Gastrocnemius medialis (tissue), 4 donors: ENCODE measurements at regions not wholly inside any gene's neighbourhood (a gene's known extent, or its start where the extent isn't known, plus 50 kb on each side); places are given as distances from the start of the nearest gene placed in this dataset.

Experiments used
- ATAC-seq, 2 donors: fragments of 150-250 bp; one replicate each; pipeline ENCODE4 v1.9.1; 2016
- DNase-seq, 2 donors: peaks; one replicate each; pipeline ENCODE4 v3.0.0-alpha.2; 2019
- H3K27ac ChIP-seq, 4 donors: fragments of 200-600 bp; sonication (generic); 1 replicate in 1 of 4; 2 replicates in 3 of 4; pipeline ENCODE4 v1.5.1; 2016 to 2018; ENCODE audit warnings: mild to moderate bottlenecking in 2 of 4, moderate library complexity in 1 of 4
- H3K27me3 ChIP-seq, 3 donors: fragments of 200-600 bp; sonication (generic) in 2 of 3; 1 replicate in 1 of 3; 2 replicates in 2 of 3; pipeline versions ENCODE4 v1.5.1 to v1.6.0; 2016 to 2019; ENCODE audit warnings: mild to moderate bottlenecking in 1 of 3, moderate library complexity in 1 of 3
- H3K36me3 ChIP-seq, 2 donors: fragments of 200-600 bp; sonication (generic) in 1 of 2; one replicate each; pipeline ENCODE4 v1.5.1; 2017 to 2018
- H3K4me1 ChIP-seq, 2 donors: fragments of 200-600 bp; sonication (generic) in 1 of 2; one replicate each; pipeline ENCODE4 v1.5.1; 2016 to 2017; ENCODE audit warnings: mild to moderate bottlenecking in 2 of 2
- H3K4me3 ChIP-seq, 4 donors: fragments of 200-600 bp; sonication (generic) in 3 of 4; 1 replicate in 1 of 4; 2 replicates in 3 of 4; pipeline ENCODE4 v1.5.1; 2016 to 2019; ENCODE audit warnings: mild to moderate bottlenecking in 2 of 4
- H3K9me3 ChIP-seq, 3 donors: fragments of 200-600 bp; sonication (generic) in 2 of 3; 1 replicate in 1 of 3; 2 replicates in 2 of 3; pipeline ENCODE4 v1.5.1; 2016 to 2019
- CTCF ChIP-seq, 5 experiments: fragments of 450-650 bp in 3 of 5; fragments of 200-600 bp in 2 of 5; sonication (generic) in 2 of 5; IDR thresholded peaks in 4 of 5; conservative IDR thresholded peaks in 1 of 5; 1 replicate in 4 of 5; 2 replicates in 1 of 5; pipeline ENCODE4 v1.5.1; 2016 to 2019; ENCODE audit warnings: antibody characterized with exemption in 5 of 5, mild to moderate bottlenecking in 3 of 5, moderate library complexity in 3 of 5
- POLR2A ChIP-seq, 2 donors: fragments of 450-650 bp; IDR thresholded peaks; one replicate each; pipeline ENCODE4 v1.6.1; 2017; ENCODE audit warnings: antibody characterized with exemption in 2 of 2, mild to moderate bottlenecking in 2 of 2, moderate library complexity in 2 of 2
- in situ Hi-C, 4 donors: fragments of 200-750 bp; cut with MboI; loops; one replicate each; pipeline versions ENCODE4 v1.15.0 to v1.8.0; 2017; ENCODE audit warnings: low sequenced_read_pairs in 4 of 4
- intact Hi-C: fragments of 100-400 bp; cut with DNase I; formaldehyde crosslinking; loops from one replicate; pipeline ENCODE4 v1.15.1; 2023; ENCODE audit warnings: low total_unique reads

- Histone ChIP-seq H3K27me3 (no peaks in the 10 kb centered on the region), H3K4me1 (no peaks in the 10 kb centered on the region), H3K4me3 (no peak overlapping the region), H3K36me3 (no peaks in the 10 kb centered on the region), H3K27ac (no peak overlapping the region), H3K9me3 (no peaks in the 10 kb centered on the region)
- in situ Hi-C loops = no loop called here
- DNase-seq (no peak), ATAC-seq (no peak)
- intact Hi-C loops = no loop called here
- TF ChIP-seq POLR2A (IDR thresholded peaks at IDR 0.05) (no peak), CTCF (IDR thresholded peaks at IDR 0.05 in 4 of 5, conservative IDR thresholded peaks at IDR 0.05 in 1 of 5) (no peak)
Observed at GRCh38 chr18:41009926-41010325, 945.1 kb upstream of the PIK3C3 start.

GRCh38 chr18:41004324-41004723 lies 950.7 kb upstream of the PIK3C3 start:
- Histone ChIP-seq H3K9me3 (no peaks in the 10 kb centered on the region), H3K27ac (no peak overlapping the region), H3K27me3 (no peaks in the 10 kb centered on the region), H3K4me3 (no peak overlapping the region), H3K36me3 (no peaks in the 10 kb centered on the region), H3K4me1 (no peaks in the 10 kb centered on the region)
- DNase-seq (no peak), ATAC-seq (no peak)
- intact Hi-C loops = no loop called here
- in situ Hi-C loops = no loop called here
- TF ChIP-seq POLR2A (IDR thresholded peaks at IDR 0.05) = no peak
- TF ChIP-seq CTCF (IDR thresholded peaks at IDR 0.05 in 4 of 5, conservative IDR thresholded peaks at IDR 0.05 in 1 of 5) = no peak

DNA sequence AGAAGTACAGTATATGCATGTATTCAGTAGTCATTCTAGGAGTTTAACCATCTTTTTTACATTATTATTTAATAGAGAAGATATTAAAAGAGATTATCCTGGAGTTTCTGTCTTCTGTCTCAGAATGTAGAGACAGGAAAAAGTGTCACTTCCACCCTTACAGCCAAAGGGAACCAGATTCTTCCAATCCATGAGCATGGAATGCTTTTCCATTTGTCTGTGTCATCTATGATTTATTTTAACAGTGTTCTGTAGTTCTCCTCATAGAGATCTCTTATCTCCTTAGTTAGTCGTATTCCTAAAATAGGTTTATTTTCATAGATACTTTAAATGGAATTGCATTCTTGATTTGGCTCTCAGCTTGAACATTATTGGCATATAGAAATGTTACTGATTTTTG lies 959.5 kb upstream of the PIK3C3 start:
- Histone ChIP-seq H3K27ac (no peak overlapping the region), H3K27me3 (no peaks in the 10 kb centered on the region), H3K4me3 (no peak overlapping the region), H3K4me1 (no peaks in the 10 kb centered on the region), H3K9me3 (no peaks in the 10 kb centered on the region), H3K36me3 (no peaks in the 10 kb centered on the region)
- TF ChIP-seq CTCF (IDR thresholded peaks at IDR 0.05 in 4 of 5, conservative IDR thresholded peaks at IDR 0.05 in 1 of 5) (no peak), POLR2A (IDR thresholded peaks at IDR 0.05) (no peak)
- intact Hi-C loops = no loop called here
- ATAC-seq = no peak
- no peak for DNase-seq
- in situ Hi-C loops = no loop called here

DNA sequence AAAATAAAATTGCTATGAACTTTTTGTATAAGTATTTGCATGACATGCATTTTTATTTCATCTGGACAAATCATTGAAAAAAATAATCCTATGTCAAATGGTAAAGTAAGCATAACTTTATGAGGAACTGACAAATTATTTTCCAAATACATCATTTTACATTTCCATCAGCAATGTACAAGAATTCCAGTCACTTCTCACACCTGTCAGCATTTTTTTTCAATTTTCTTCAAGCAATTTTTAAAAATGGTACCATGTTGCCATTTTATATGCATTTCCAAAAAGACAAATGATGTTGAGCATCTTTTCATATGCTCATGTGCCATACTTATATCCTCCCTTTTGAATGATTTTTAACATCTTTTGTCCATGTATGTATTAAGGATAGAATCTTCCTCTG lies 961.7 kb upstream of the PIK3C3 start:
- intact Hi-C loops (no loop called here), in situ Hi-C loops (no loop called here)
- no peak for ATAC-seq
- Histone ChIP-seq H3K4me3 (no peak overlapping the region), H3K36me3 (no peaks in the 10 kb centered on the region), H3K27ac (no peak overlapping the region), H3K4me1 (no peaks in the 10 kb centered on the region), H3K9me3 (no peaks in the 10 kb centered on the region), H3K27me3 (no peaks in the 10 kb centered on the region)
- DNase-seq = no peak
- TF ChIP-seq POLR2A (IDR thresholded peaks at IDR 0.05) = no peak
- TF ChIP-seq CTCF (IDR thresholded peaks at IDR 0.05 in 4 of 5, conservative IDR thresholded peaks at IDR 0.05 in 1 of 5) = no peak

DNA sequence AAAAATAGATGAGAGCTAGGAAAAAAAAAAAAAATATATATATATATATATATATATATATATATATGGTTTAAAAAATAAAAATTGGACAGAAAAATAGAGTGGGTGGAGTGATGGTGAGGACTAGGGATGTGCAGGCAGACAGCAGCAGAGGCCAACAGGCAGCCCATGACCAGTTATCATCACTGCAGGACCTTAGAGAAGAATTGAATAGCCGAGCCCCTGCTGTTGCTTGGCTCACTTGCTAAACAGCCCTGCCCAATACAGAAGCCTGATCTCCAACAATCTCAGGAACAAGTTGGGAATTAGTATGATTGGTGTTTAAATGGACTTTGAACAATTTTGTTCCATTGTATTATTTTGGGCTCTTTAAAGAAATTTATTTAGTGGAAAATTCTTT lies 967.5 kb upstream of the PIK3C3 start:
- TF ChIP-seq CTCF (IDR thresholded peaks at IDR 0.05 in 4 of 5, conservative IDR thresholded peaks at IDR 0.05 in 1 of 5) = no peak
- no peak for TF ChIP-seq POLR2A (IDR thresholded peaks at IDR 0.05)
- Histone ChIP-seq H3K36me3 (no peaks in the 10 kb centered on the region), H3K27me3 (no peaks in the 10 kb centered on the region), H3K27ac (no peak overlapping the region), H3K9me3 (no peaks in the 10 kb centered on the region), H3K4me3 (no peak overlapping the region), H3K4me1 (no peaks in the 10 kb centered on the region)
- in situ Hi-C loops (no loop called here), intact Hi-C loops (no loop called here)
- ATAC-seq (no peak), DNase-seq (no peak)
